Suprapubic skin (tissue), 4 donors: ENCODE measurements at regions not wholly inside any gene's neighbourhood (a gene's known extent, or its start where the extent isn't known, plus 50 kb on each side); places are given as distances from the start of the nearest gene placed in this dataset.
"Not testable (repeated sequence)": the region's sequence is repeated elsewhere in the genome, so short reads cannot be mapped to it uniquely, and the experiment has no call there.

Experiments used
- DNase-seq, 2 donors: peaks; one replicate each; pipeline ENCODE4 v3.0.0-alpha.2; 2019; ENCODE audit warnings: low spot score in 2 of 2
- H3K27ac ChIP-seq: fragments of 200-600 bp; sonication (generic); one replicate; pipeline ENCODE4 v1.5.1; 2019
- H3K27me3 ChIP-seq: fragments of 200-600 bp; sonication (generic); one replicate; pipeline ENCODE4 v1.5.1; 2019
- H3K36me3 ChIP-seq: fragments of 200-600 bp; sonication (generic); one replicate; pipeline ENCODE4 v1.5.1; 2019
- H3K4me1 ChIP-seq: fragments of 200-600 bp; sonication (generic); one replicate; pipeline ENCODE4 v1.5.1; 2019
- H3K4me3 ChIP-seq: fragments of 200-600 bp; sonication (generic); one replicate; pipeline ENCODE4 v1.5.1; 2019; ENCODE audit warnings: mild to moderate bottlenecking
- H3K9me3 ChIP-seq: fragments of 200-600 bp; sonication (generic); one replicate; pipeline ENCODE4 v1.5.1; 2019
- EP300 ChIP-seq: sonication (generic); formaldehyde crosslinking; IDR thresholded peaks from one replicate; pipeline ENCODE4 v1.6.1; 2017; ENCODE audit warnings: antibody characterized with exemption
- POLR2A ChIP-seq, 2 donors: fragments of 450-650 bp; IDR thresholded peaks; one replicate each; pipeline ENCODE4 v1.6.1; 2017; ENCODE audit warnings: antibody characterized with exemption in 2 of 2, mild to moderate bottlenecking in 2 of 2, moderate library complexity in 2 of 2
- POLR2AphosphoS5 ChIP-seq, 3 donors: sonication (generic); formaldehyde crosslinking; IDR thresholded peaks; one replicate each; pipeline ENCODE4 v1.6.1; 2017; ENCODE audit warnings: antibody characterized with exemption in 3 of 3
- WGBS: methylation state at CpG from one replicate; pipeline ENCODE4 v1.1.5; 2018; 5-methylcytosine and 5-hydroxymethylcytosine counted together
- TF ChIP-seq, protein P1 (sequence below), 2 donors: fragments of 200-600 bp in 1 of 2; fragments of 450-650 bp in 1 of 2; sonication (generic) in 1 of 2; IDR thresholded peaks; one replicate each; pipeline ENCODE4 v1.5.1; 2016 to 2019; ENCODE audit warnings: antibody characterized with exemption in 2 of 2, mild to moderate bottlenecking in 1 of 2, moderate library complexity in 1 of 2

GRCh38 chr16:8075271-8075670 lies 515.0 kb downstream of the TMEM114 start:
- 59% methylated on average over 5 of the region's 5 CpGs for WGBS
- no peaks in the 10 kb centered on the region for H3K9me3 ChIP-seq

DNA sequence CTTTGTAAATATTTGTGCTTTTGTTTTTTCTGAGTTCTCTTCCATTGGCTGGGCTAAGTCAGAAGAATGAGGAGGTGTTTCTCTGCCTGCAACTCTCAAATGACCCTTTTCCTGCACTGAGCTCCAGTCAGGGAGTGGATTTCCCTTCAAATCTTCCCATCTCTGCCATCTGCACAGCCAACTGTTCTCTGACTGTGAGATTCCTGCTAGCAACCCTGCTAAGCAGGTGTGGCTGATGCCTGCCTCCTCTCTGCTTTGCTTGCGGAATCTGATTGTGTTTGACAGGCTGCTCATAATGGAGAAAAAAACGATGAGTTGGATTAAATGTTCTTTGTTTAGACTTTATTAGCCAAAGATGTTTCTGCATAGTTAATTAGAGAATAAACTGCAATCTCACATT lies 519.8 kb downstream of the TMEM114 start:
- no peaks in the 10 kb centered on the region for H3K36me3 ChIP-seq
- TF ChIP-seq POLR2A (IDR thresholded peaks at IDR 0.05) (no peak), EP300 (no peak), POLR2AphosphoS5 (IDR thresholded peaks at IDR 0.05) (no peak)
- TF ChIP-seq, protein P1, sequence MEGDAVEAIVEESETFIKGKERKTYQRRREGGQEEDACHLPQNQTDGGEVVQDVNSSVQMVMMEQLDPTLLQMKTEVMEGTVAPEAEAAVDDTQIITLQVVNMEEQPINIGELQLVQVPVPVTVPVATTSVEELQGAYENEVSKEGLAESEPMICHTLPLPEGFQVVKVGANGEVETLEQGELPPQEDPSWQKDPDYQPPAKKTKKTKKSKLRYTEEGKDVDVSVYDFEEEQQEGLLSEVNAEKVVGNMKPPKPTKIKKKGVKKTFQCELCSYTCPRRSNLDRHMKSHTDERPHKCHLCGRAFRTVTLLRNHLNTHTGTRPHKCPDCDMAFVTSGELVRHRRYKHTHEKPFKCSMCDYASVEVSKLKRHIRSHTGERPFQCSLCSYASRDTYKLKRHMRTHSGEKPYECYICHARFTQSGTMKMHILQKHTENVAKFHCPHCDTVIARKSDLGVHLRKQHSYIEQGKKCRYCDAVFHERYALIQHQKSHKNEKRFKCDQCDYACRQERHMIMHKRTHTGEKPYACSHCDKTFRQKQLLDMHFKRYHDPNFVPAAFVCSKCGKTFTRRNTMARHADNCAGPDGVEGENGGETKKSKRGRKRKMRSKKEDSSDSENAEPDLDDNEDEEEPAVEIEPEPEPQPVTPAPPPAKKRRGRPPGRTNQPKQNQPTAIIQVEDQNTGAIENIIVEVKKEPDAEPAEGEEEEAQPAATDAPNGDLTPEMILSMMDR (IDR thresholded peaks at IDR 0.05): no peak
- H3K9me3 ChIP-seq: peaks cover 6% of the 10 kb centered on the region
- no peak overlapping the region for H3K4me3 ChIP-seq
- H3K27ac ChIP-seq: no peak overlapping the region
- WGBS: 40% methylated on average over 2 of the region's 2 CpGs
- no peak for DNase-seq
- H3K27me3 ChIP-seq: no peaks in the 10 kb centered on the region
- H3K4me1 ChIP-seq: no peaks in the 10 kb centered on the region

More at GRCh38 chr16:8075271-8075670, 515.0 kb downstream of the TMEM114 start:
- H3K36me3 ChIP-seq: no peaks in the 10 kb centered on the region
- no peaks in the 10 kb centered on the region for H3K4me1 ChIP-seq
- DNase-seq: no peak
- TF ChIP-seq POLR2A (IDR thresholded peaks at IDR 0.05) (no peak), EP300 (no peak), POLR2AphosphoS5 (IDR thresholded peaks at IDR 0.05) (no peak)
- TF ChIP-seq, protein P1 (IDR thresholded peaks at IDR 0.05): no peak
- no peaks in the 10 kb centered on the region for H3K27me3 ChIP-seq
- H3K4me3 ChIP-seq: no peak overlapping the region
- H3K27ac ChIP-seq: no peak overlapping the region

DNA sequence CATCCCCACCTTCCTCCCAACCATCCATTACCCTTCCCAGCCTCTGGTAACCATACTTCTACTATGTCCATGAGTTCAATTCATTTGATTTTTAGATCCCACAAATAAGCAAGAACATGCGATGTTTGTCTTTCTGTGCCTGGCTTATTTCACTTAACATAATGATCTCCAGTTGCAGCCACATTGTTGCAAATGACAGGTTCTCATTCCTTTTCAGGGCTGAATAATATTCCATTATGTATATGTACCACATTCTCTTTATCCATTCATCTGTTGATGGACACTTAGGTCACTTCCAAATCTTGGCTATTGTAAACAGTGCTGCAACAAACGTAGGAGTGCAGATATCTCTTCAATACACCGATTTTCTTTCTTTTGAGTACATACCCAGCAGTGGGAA lies 522.1 kb downstream of the TMEM114 start:
- not testable (repeated sequence) for H3K9me3 ChIP-seq, H3K4me3 ChIP-seq, H3K27ac ChIP-seq, DNase-seq, H3K4me1 ChIP-seq, H3K27me3 ChIP-seq, H3K36me3 ChIP-seq
- 90% methylated on average over 3 of the region's 3 CpGs for WGBS

- no peak overlapping the region for H3K4me3 ChIP-seq
- H3K4me1 ChIP-seq: peaks cover 10% of the 10 kb centered on the region
- WGBS: 20% methylated on average over 4 of the region's 4 CpGs
- H3K36me3 ChIP-seq: no peaks in the 10 kb centered on the region
- no peak overlapping the region for H3K27ac ChIP-seq
- no peaks in the 10 kb centered on the region for H3K27me3 ChIP-seq
- no peak for DNase-seq
- peaks cover 6% of the 10 kb centered on the region for H3K9me3 ChIP-seq
- TF ChIP-seq POLR2A (IDR thresholded peaks at IDR 0.05): no peak
- TF ChIP-seq POLR2AphosphoS5 (IDR thresholded peaks at IDR 0.05): no peak
- TF ChIP-seq EP300: no peak
- TF ChIP-seq, protein P1 (IDR thresholded peaks at IDR 0.05): no peak
Observed at GRCh38 chr16:8063159-8063558, 527.2 kb downstream of the TMEM114 start.

DNA sequence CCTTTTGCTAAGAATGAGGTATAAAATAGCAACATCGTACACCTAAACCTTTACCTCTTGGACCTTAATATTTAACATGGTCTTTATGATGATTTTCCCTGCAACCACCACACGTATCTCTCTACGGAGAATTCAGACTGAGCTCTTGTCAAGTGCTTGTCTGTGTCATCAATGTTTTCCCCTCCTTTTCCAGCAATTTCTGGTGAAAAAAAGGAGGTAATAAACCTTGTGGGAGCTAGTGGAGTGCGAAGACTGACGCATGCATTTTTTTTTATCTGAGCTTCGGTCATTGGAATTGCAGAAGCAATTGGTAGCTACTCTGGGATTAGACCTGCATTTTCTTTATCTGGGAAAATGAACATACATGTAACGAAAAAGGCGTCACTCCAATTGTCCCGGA lies 527.6 kb downstream of the TMEM114 start:
- H3K4me1 ChIP-seq: peaks cover 10% of the 10 kb centered on the region
- TF ChIP-seq, protein P1 (IDR thresholded peaks at IDR 0.05): no peak
- TF ChIP-seq POLR2AphosphoS5 (IDR thresholded peaks at IDR 0.05) (no peak), EP300 (no peak), POLR2A (IDR thresholded peaks at IDR 0.05) (no peak)
- DNase-seq: no peak
- no peaks in the 10 kb centered on the region for H3K36me3 ChIP-seq
- 40% methylated on average over 9 of the region's 9 CpGs for WGBS
- H3K9me3 ChIP-seq: peaks cover 6% of the 10 kb centered on the region
- H3K4me3 ChIP-seq: no peak overlapping the region
- no peaks in the 10 kb centered on the region for H3K27me3 ChIP-seq
- no peak overlapping the region for H3K27ac ChIP-seq

- TF ChIP-seq EP300: no peak
- TF ChIP-seq POLR2AphosphoS5 (IDR thresholded peaks at IDR 0.05): no peak
- TF ChIP-seq, protein P1 (IDR thresholded peaks at IDR 0.05): no peak
- TF ChIP-seq POLR2A (IDR thresholded peaks at IDR 0.05): no peak
- WGBS: 81% methylated on average over 4 of the region's 4 CpGs
Observed at GRCh38 chr16:8055761-8056160, 534.5 kb downstream of the TMEM114 start.

More at GRCh38 chr16:8055761-8056160, 534.5 kb downstream of the TMEM114 start:
- no peak overlapping the region for H3K4me3 ChIP-seq
- no peak for DNase-seq
- H3K27me3 ChIP-seq: no peaks in the 10 kb centered on the region
- no peaks in the 10 kb centered on the region for H3K36me3 ChIP-seq
- no peak overlapping the region for H3K27ac ChIP-seq
- H3K4me1 ChIP-seq: no peaks in the 10 kb centered on the region
- no peaks in the 10 kb centered on the region for H3K9me3 ChIP-seq
